Kidney (tissue), 13 donors: ENCODE measurements at regions not wholly inside any gene's neighbourhood (a gene's known extent, or its start where the extent isn't known, plus 50 kb on each side); places are given as distances from the start of the nearest gene placed in this dataset.

Experiments used
- DNase-seq, 5 donors: peaks; one replicate each; pipeline ENCODE4 v3.0.0-alpha.2; 2013 to 2020
- FAIRE-seq: peaks from 2 replicates; lab custom pipeline; 2012; peaks lifted over from hg19 to GRCh38; lab: Jason Lieb, UNC
- H3K27ac ChIP-seq, 2 donors: one replicate each; pipeline ENCODE4 v1.7.0; 2013; ENCODE audit warnings: low read depth in 2 of 2, low read length in 2 of 2, inconsistent platforms in 1 of 2
- H3K27me3 ChIP-seq: one replicate; pipeline ENCODE4 v1.7.1; 2013; ENCODE audit warnings: low read length, inconsistent platforms; ENCODE audit not compliant: control insufficient read depth, insufficient read depth
- H3K36me3 ChIP-seq, 3 donors: one replicate each; pipeline versions ENCODE4 v1.7.0 to v1.7.1; 2013; ENCODE audit warnings: low read length in 3 of 3, control low read depth in 1 of 3, inconsistent platforms in 1 of 3; ENCODE audit not compliant: insufficient read depth in 3 of 3, control insufficient read depth in 2 of 3
- H3K4me1 ChIP-seq, 3 donors: one replicate each; pipeline versions ENCODE4 v1.7.0 to v1.7.1; 2013; ENCODE audit warnings: low read length in 3 of 3, inconsistent platforms in 1 of 3, low read depth in 1 of 3; ENCODE audit not compliant: control insufficient read depth in 2 of 3, insufficient read depth in 2 of 3
- H3K4me3 ChIP-seq, 3 donors: one replicate each; pipeline versions ENCODE4 v1.7.0 to v1.8.1; 2013; ENCODE audit warnings: low read length in 3 of 3, control low read depth in 1 of 3, inconsistent platforms in 1 of 3
- H3K9ac ChIP-seq, 3 donors: one replicate each; pipeline versions ENCODE4 v1.7.0 to v1.7.1; 2013; ENCODE audit warnings: low read length in 3 of 3, control low read depth in 1 of 3, inconsistent platforms in 1 of 3
- H3K9me3 ChIP-seq, 3 donors: one replicate each; pipeline versions ENCODE4 v1.7.0 to v1.7.1; 2013; ENCODE audit warnings: low read length in 3 of 3, control low read depth in 1 of 3, inconsistent platforms in 1 of 3; ENCODE audit not compliant: control insufficient read depth in 2 of 3, insufficient read depth in 1 of 3
- intact Hi-C: fragments of 100-400 bp; cut with DNase I; formaldehyde crosslinking; loops from one replicate; pipeline ENCODE4 v1.11.1; 2022
- TF ChIP-seq, protein P1 (sequence below): IDR thresholded peaks from 3 replicates; pipeline ENCODE4 v1.5.1; 2012; ENCODE audit warnings: mild to moderate bottlenecking, moderate library complexity, borderline replicate concordance; ENCODE audit not compliant: insufficient read depth; ENCODE audit errors: extremely low read depth
- donor health status: control.
- donor health status: control.
- donor health status: control.
- donor health status: control.
- donor health status: control.
- donor health status: DM: yes; HTN: yes; CAD: no.
- donor health status: Normal renal cell carcinoma (clear cell type).

DNA sequence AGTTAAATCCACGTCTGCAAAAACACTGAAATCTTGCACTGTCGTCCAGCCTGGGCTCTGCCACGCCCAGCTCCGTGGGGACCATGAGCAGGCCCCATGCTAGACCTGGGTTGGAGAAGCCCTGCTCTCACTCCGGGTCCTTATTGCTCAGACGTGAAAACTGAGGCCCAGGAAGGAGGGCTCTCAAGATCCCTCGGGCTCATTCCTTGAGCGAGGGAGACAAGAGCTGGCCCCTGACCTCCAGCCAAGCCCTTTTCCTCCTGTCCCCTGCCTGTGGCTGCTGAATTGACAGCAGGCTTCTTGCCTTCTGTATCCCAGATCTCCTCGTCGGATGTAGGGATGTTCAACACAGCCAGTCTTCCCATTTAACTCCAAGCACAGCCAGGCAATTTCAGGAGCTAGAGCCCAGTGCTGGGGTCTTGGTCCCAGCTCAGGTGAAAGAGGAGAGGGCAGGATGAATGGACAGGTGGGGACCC, 109.5 kb downstream of the CPZ start:
- Histone ChIP-seq H3K27ac (no peak overlapping the region), H3K27me3 (peaks cover 2% of the 10 kb centered on the region), H3K4me1 (no peaks in the 10 kb centered on the region), H3K9me3 (peaks cover 0 to 7% (median 0%) of the 10 kb centered on the region in 3 donors), H3K9ac (no peak overlapping the region), H3K36me3 (no peaks in the 10 kb centered on the region), H3K4me3 (no peak overlapping the region)
- FAIRE-seq (no peak), DNase-seq (peak in 2 of 5 donors; percentile 6 to 15)
- intact Hi-C loops = no loop called here
- TF ChIP-seq, protein P1, sequence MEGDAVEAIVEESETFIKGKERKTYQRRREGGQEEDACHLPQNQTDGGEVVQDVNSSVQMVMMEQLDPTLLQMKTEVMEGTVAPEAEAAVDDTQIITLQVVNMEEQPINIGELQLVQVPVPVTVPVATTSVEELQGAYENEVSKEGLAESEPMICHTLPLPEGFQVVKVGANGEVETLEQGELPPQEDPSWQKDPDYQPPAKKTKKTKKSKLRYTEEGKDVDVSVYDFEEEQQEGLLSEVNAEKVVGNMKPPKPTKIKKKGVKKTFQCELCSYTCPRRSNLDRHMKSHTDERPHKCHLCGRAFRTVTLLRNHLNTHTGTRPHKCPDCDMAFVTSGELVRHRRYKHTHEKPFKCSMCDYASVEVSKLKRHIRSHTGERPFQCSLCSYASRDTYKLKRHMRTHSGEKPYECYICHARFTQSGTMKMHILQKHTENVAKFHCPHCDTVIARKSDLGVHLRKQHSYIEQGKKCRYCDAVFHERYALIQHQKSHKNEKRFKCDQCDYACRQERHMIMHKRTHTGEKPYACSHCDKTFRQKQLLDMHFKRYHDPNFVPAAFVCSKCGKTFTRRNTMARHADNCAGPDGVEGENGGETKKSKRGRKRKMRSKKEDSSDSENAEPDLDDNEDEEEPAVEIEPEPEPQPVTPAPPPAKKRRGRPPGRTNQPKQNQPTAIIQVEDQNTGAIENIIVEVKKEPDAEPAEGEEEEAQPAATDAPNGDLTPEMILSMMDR = no peak

DNA sequence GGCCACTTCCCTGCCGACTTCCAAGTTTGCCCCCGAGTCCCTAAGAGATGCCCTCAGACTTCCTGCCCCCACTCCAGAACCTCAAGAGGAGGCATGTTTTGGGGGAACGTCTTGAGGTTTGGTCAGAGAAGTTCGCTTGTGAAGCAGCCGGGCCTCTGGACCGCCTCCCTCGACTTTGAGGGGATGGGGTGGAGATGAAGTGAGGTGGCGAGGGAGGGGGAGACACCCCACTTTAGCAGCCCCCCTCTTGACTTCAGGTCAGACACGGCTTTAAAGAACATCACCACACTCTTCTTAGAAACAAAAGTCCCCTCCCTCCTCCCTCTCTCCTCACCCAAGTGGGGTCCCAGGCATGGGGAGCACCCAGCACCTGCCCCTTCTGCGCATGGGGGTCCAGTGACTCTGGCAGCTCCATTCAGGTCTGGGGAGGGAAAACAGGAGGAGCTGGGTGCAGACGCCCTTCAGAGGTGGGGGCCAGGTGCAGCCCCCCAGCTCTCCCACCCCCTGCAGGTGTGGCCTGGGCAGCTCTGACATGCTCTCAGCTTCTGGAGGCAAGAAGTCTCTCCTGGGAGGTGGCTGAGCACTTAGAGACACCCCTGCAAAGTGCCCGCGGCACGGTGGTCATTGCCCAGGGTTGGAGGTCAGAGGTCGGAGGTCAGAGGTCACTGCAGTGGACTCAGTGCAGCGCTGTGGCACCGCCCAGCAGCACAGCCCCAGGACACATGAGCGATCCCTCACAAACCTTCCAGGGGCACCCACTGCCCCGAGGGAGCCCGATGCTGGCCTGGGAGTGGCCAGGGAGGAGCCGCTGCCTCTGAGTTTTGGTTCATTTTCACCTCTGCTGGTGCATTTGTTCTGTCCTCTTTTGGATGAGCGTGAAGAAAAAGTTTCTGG, 108.8 kb downstream of the CPZ start:
- Histone ChIP-seq H3K9me3 (peaks cover 0 to 7% (median 0%) of the 10 kb centered on the region in 3 donors), H3K9ac (no peak overlapping the region), H3K4me3 (no peak overlapping the region), H3K27ac (no peak overlapping the region), H3K4me1 (no peaks in the 10 kb centered on the region), H3K36me3 (no peaks in the 10 kb centered on the region), H3K27me3 (peaks cover 2% of the 10 kb centered on the region)
- no peak for FAIRE-seq
- TF ChIP-seq, protein P1 = no peak
- peak in 2 of 5 donors; percentile 7 to 32 for DNase-seq
- intact Hi-C loops = no loop called here

- DNase-seq = peak in 2 of 5 donors; percentile 3 to 21
- Histone ChIP-seq H3K4me1 (no peaks in the 10 kb centered on the region), H3K36me3 (no peaks in the 10 kb centered on the region), H3K27ac (no peak overlapping the region), H3K4me3 (no peak overlapping the region), H3K9ac (no peak overlapping the region), H3K9me3 (peaks cover 0 to 7% (median 0%) of the 10 kb centered on the region in 3 donors), H3K27me3 (no peaks in the 10 kb centered on the region)
- intact Hi-C loops = no loop called here
- TF ChIP-seq, protein P1 = no peak
- no peak for FAIRE-seq
These were observed 108.0 kb downstream of the CPZ start for GRCh38 chr4:8700531-8700930.
